Thoracic aorta (tissue), 2 donors: ENCODE measurements at regions not wholly inside any gene's neighbourhood (a gene's known extent, or its start where the extent isn't known, plus 50 kb on each side); places are given as distances from the start of the nearest gene placed in this dataset.

ENCODE experiments used
- ATAC-seq: fragments of 150-250 bp; one replicate; pipeline ENCODE4 v1.8.0; 2017; ENCODE audit warnings: low read depth; ENCODE audit not compliant: insufficient number of reproducible peaks, low FRiP score
- DNase-seq: peaks from one replicate; pipeline ENCODE4 v3.0.0-alpha.2; 2020; ENCODE audit warnings: low spot score
- H3K27ac ChIP-seq, 2 donors: fragments of 200-600 bp; sonication (generic); 1 replicate in 1 of 2; 2 replicates in 1 of 2; pipeline ENCODE4 v1.5.1; 2016; ENCODE audit warnings: mild to moderate bottlenecking in 2 of 2, moderate library complexity in 2 of 2
- H3K27me3 ChIP-seq: fragments of 200-600 bp; sonication (generic); replicated peaks from 2 replicates; pipeline ENCODE4 v1.6.0; 2016; ENCODE audit warnings: mild to moderate bottlenecking; ENCODE audit not compliant: insufficient read depth
- H3K36me3 ChIP-seq: fragments of 200-600 bp; sonication (generic); one replicate; pipeline ENCODE4 v1.5.1; 2016
- H3K4me1 ChIP-seq, 2 donors: fragments of 200-600 bp; sonication (generic); 1 replicate in 1 of 2; 2 replicates in 1 of 2; pipeline versions ENCODE4 v1.5.1 to v1.6.0; 2016; ENCODE audit warnings: low read depth in 2 of 2, mild to moderate bottlenecking in 1 of 2; ENCODE audit not compliant: control insufficient read depth in 1 of 2
- H3K4me3 ChIP-seq: fragments of 200-600 bp; sonication (generic); 2 replicates; pipeline ENCODE4 v1.5.1; 2016; ENCODE audit warnings: mild to moderate bottlenecking
- H3K9me3 ChIP-seq: fragments of 200-600 bp; sonication (generic); 2 replicates; pipeline ENCODE4 v1.5.1; 2016
- CTCF ChIP-seq: fragments of 200-600 bp; sonication (generic); IDR thresholded peaks from one replicate; pipeline ENCODE4 v1.5.1; 2019; ENCODE audit warnings: antibody characterized with exemption

DNA sequence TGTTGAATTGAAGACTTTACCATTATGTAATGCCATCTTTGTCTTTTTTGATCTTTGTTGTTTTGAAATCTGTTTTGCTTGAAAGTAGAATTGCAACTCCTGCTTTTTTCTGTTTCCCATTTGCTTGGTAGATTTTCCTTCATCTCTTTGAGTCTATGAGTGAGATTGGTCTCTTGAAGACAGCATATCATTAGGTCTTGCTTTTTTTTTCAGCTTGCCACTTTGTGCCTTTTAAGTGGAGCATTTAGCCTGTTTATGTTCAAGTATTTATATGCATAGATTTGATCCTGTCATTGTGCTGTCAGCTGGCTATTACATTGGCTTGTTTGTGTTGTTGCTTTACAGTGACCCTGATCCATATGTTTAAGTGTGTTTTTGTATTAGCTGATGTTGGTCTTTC is 131.8 kb downstream of the ZIC1 start:
- H3K9me3 ChIP-seq, result peaks cover 6% of the 10 kb centered on the region
- ATAC-seq, result no peak
- H3K27me3 ChIP-seq, result no peaks in the 10 kb centered on the region
- no peak for DNase-seq
- H3K27ac ChIP-seq, result no peak overlapping the region
- H3K4me3 ChIP-seq, result no peak overlapping the region
- no peak for TF ChIP-seq CTCF
- no peaks in the 10 kb centered on the region for H3K4me1 ChIP-seq
- no peaks in the 10 kb centered on the region for H3K36me3 ChIP-seq

DNA sequence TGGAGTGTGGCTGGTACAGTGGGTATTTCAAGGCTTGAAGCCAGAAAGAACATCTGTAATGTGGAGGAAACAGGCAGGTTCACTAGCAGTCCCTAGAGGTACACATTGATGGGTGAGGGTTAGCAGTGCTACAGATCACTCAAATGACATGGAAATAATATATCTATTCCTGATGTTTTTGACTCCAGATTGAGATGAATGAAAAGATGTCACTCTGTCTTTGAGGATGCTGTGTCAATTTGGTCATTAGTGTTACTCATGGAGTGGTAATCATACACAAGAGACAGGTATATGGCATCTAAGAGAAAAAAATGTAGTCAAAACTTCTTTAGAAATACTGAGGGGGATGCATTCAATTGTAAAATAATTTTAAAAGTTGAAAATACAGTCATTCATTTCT is 135.1 kb downstream of the ZIC1 start:
- no peak for ATAC-seq
- Histone ChIP-seq H3K4me1 (no peaks in the 10 kb centered on the region), H3K36me3 (no peaks in the 10 kb centered on the region), H3K4me3 (no peak overlapping the region), H3K27ac (no peak overlapping the region), H3K27me3 (no peaks in the 10 kb centered on the region), H3K9me3 (peaks cover 6% of the 10 kb centered on the region)
- TF ChIP-seq CTCF, result no peak
- no peak for DNase-seq

DNA sequence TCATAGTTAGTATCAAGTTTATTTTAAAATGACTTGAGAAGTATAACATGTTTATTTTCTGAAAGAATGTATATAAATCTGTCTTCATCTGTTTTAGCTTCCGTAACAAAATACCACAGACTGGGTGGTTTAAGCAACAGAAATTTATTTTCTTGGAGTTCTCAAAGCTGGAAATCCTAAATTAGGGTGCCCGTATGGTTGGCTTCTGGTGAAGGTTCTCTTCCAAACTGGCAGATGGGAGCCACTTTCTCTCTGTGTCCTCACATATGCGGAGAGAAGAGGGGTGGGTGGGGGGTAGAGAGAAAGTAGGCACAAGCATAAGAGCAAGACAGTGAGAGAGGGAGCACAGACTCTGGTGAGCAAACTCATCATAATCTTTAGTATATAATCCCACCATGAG is 142.3 kb downstream of the ZIC1 start:
- ATAC-seq (no peak), DNase-seq (no peak)
- no peak overlapping the region for H3K27ac ChIP-seq
- H3K27me3 ChIP-seq, result no peaks in the 10 kb centered on the region
- TF ChIP-seq CTCF, result no peak
- H3K4me1 ChIP-seq, result no peaks in the 10 kb centered on the region
- no peaks in the 10 kb centered on the region for H3K9me3 ChIP-seq
- no peaks in the 10 kb centered on the region for H3K36me3 ChIP-seq
- no peak overlapping the region for H3K4me3 ChIP-seq

GRCh38 chr3:147554332-147554731 is 145.2 kb downstream of the ZIC1 start:
- Histone ChIP-seq H3K27me3 (no peaks in the 10 kb centered on the region), H3K9me3 (no peaks in the 10 kb centered on the region), H3K4me1 (no peaks in the 10 kb centered on the region), H3K36me3 (no peaks in the 10 kb centered on the region), H3K27ac (no peak overlapping the region), H3K4me3 (no peak overlapping the region)
- no peak for TF ChIP-seq CTCF
- DNase-seq (no peak), ATAC-seq (no peak)

- Histone ChIP-seq H3K4me3 (no peak overlapping the region), H3K9me3 (no peaks in the 10 kb centered on the region), H3K27ac (no peak overlapping the region), H3K36me3 (no peaks in the 10 kb centered on the region), H3K4me1 (no peaks in the 10 kb centered on the region), H3K27me3 (no peaks in the 10 kb centered on the region)
- TF ChIP-seq CTCF, result no peak
- DNase-seq, result no peak
- no peak for ATAC-seq
These were observed 163.8 kb downstream of the ZIC1 start for GRCh38 chr3:147572970-147573340.
